GM12892 (cell line): ENCODE measurements at regions not wholly inside any gene's neighbourhood (a gene's known extent, or its start where the extent isn't known, plus 50 kb on each side); places are given as distances from the start of the nearest gene placed in this dataset.

Experiments used
- POLR2A ChIP-seq: IDR thresholded peaks from 2 replicates; pipeline ENCODE4 v1.6.1; 2011; ENCODE audit warnings: low read depth, low read length, control low read depth
- POLR2AphosphoS5 ChIP-seq: IDR thresholded peaks from 2 replicates; pipeline ENCODE4 v1.6.1; 2011; ENCODE audit warnings: low read depth, low read length, control low read depth
- TAF1 ChIP-seq: IDR thresholded peaks from 2 replicates; pipeline ENCODE4 v1.6.1; 2011; ENCODE audit warnings: low read depth, mild to moderate bottlenecking, control low read depth, low read length, borderline replicate concordance

DNA sequence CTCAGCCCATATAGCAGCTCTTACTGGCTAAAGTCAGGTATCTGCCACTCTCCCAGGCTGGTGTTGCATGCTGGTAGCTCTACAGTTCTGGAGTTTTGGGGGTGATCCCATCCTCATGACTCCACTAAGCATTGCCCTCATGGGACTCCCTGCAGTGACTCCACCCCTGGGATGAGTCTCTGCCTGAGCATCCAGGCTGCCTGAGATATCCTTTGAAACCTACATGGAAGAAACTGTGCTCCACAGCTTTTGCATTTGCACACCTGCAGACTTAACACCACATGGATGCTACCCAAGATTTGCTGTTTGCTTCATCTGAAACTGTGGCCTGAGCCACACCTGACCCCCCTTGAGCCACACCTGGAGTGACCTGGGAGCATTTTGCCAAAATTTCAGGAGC lies 226.4 kb downstream of the C1orf94 start:
- TF ChIP-seq POLR2A (no peak), TAF1 (no peak), POLR2AphosphoS5 (no peak)
